ENCODE measurements at regions not wholly inside any gene's neighbourhood (a gene's known extent, or its start where the extent isn't known, plus 50 kb on each side); places are given as distances from the start of the nearest gene placed in this dataset.
A peak's percentile ranks its signal among the peaks of the same experiment; 100 is the strongest.
"Not testable (repeated sequence)": the region's sequence is repeated elsewhere in the genome, so short reads cannot be mapped to it uniquely, and the experiment has no call there.

DNA sequence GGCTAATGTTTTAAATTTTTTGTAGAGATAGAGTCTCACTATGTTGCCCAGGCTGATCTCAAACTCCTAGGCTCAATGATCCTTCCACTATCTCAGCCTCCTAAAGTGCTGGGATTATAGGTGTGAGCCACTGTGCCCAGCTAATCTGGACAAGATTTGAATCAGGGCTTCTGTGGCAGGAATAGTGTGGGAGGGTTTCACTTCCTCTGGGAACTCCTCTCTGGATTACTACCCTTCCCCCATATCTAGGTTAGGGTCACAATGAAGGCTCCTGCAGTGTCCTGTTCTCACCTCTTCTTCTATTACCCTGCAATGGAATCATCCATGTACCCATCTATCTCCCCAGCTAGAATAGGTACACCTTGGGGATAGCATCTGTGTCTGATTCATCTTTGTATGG is 133.6 kb upstream of the RAB4A start:
- no peak for DNase-seq (ENCODE audit: low read depth in 4 of 4, low spot score in 3 of 4)

DNA sequence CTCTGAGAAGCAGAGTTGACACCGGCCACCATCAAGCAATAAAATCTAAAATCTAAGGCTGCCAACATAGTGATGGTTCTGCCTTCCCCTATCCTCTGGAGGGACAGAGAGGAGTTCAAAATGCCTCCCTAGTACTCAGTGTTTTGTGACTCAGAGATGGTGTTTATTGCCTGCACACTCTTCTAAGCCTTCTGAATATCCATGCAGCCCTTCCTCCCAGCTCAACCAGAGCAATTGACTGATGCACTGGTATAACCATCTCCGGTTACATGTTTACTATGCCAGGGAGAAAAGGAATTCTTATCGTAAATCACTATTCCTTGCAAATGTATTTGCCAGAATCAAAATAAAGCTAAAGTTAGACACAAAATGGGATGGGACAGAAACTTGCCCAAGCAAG is 132.9 kb upstream of the RAB4A start:
- no peak for DNase-seq (ENCODE audit: low read depth in 4 of 4, low spot score in 3 of 4)

DNA sequence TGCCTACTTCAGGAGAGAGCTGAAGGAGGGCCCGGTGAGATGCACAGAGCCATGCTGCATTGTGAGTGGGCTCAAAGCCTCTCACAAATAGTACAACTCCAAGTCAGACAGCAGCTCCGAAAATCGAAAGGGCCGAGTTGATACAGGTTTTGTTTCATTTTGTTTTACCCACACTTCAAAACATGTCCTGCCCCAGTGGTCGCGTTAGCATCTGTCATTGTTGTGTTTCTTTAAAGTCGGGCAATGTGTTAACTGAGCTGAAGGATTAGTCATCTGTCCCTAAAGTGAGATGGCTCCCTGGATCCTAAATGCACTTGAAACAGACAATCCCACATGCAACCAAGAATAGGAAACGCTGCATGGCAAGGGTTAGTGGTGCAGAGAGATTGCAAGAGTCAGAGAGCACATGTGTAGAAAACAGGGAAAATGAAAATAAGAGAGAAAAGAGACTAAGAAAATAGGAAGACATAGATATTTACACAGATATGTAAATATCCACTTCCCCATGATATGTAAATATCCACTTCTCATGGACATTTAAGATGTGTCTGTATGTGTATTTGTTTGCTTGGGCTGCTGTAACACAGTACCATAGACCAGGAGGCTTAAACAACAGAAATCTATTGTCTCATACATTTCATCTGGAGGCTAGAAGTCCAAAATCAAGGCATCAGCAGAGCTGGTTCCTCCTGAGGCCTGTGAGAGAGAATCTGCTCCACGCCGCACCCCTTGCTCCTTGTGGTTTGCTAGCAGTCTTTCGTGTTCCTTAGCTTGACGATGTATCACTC is 131.4 kb upstream of the RAB4A start:
- DNase-seq (ENCODE audit: low read depth in 4 of 4, low spot score in 3 of 4), result no peak

DNA sequence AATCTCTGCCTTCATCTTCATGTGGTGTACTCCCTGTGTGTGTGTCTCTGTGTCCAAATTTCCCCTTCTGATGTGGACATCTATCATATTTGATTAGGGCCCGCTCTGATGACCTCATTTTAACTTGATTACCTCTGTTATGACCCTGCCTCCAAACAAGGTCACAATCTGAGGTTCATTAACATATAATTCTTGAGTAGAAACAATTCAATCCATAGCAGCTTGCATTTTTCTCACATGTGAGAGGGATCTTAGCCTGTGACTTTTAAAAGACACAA is 130.9 kb upstream of the RAB4A start:
- no peak for DNase-seq (ENCODE audit: low read depth in 4 of 4, low spot score in 3 of 4)

DNA sequence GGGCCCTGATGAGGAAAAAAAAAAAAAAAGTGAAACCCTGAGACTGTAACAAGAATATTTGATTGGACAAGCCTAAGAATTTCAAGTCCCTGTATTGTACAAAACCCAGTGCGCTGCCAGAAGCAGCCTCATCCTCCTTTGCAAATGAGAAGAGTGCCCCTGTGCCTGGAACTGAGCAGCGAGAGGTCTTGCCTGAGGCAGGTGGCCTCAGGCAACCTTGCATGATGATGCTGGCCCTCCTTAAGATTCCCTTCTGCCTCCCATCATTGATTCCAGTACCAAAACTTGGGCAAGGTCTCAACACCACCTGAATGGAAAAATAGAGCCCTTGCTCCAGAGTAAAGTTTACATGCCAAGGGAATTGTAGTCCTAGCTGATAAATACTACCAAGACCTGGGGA is 129.6 kb upstream of the RAB4A start:
- no peak for DNase-seq (ENCODE audit: low read depth in 4 of 4, low spot score in 3 of 4)

DNA sequence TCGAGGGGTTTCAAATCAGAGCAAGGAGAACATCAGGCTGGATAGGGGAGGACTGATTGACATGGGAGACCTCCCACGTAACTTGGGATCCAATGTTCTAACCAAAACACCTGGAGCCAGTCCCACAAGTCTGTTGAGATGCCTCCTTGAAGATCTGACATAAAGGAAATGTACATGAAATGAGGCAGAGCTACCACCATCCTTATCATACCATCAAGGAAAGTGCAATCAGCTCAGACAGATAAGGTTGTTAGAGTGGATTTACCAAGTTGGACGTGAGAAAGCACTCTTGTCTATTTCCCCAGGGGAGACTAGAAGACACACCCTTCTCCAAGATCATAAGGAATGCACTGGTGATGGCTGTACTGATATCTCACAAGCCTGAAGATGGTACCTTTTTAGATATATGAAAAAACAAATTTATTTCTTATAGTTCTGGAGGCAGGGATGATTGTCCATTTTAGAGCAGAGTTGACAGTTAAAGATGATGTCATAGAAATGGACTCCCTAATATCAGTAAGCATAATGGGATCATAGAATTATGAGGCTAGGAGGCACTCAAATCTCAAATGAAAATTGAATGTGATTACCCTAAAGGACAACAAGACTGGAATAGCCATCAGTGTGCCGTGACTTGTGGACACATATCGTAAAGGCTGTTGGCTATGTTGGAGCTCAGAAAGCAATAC is 129.1 kb upstream of the RAB4A start:
- no peak for DNase-seq (ENCODE audit: low read depth in 4 of 4, low spot score in 3 of 4)

DNA sequence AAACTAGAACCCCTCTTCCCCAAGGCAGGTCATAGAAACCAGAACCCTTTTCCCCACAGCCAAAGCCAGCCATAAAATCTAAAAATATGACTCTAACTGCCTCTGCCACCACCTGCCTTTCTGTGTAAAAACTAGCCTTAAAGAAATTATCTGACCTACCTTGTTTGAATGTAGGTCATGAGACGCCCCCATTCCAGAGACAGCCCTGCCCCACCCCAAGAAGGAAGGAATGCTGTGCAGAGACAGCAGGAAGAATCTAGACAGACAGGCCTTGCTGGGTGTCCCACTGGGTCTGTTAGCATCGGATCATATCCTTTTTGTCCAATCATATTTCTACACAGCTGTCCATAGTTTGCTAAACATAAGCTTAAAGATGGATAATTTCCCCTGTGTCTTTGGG is 128.4 kb upstream of the RAB4A start:
- DNase-seq (ENCODE audit: low read depth in 4 of 4, low spot score in 3 of 4), result no peak

DNA sequence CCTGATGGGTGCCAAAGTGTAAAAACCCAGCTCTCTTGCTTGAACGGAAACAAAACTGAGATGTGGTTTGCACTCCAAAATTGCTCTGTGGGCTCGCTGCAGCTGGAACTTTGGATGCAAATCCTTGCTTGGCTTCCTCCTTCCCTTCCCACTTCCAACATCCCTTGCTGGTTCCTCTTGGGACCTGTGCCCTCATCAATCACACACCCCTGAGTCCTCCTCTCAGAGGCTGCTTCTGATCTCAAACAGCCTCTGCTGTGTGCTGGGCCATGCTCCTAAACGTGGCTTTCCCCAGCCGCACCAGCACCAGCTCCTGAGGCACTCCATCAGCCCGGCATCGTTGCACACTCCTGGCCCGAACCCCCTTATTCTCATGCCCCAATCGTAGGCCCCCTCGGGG is 124.3 kb upstream of the RAB4A start:
- no peak for DNase-seq (ENCODE audit: low read depth in 4 of 4, low spot score in 3 of 4)

DNA sequence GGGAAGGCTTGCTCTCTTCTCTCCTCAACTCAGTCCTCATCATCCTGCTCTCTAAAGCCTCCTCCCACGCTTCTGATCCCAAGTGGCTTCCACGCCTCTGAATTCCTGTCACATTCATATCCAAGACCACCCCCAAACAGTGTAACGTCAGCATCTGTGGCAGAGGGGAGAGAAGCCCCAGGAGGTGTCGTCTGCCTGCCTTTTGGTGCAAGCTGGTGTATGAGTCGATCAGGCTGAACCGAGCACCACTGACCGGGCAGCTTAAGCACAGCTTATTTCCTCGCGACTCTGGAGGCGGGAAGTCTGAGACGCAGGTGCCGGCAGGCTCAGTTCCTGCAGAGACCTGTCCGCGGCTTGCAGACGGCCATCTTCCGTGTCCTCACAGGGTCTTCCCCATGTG is 123.8 kb upstream of the RAB4A start:
- DNase-seq (ENCODE audit: low read depth in 4 of 4, low spot score in 3 of 4), result no peak

DNA sequence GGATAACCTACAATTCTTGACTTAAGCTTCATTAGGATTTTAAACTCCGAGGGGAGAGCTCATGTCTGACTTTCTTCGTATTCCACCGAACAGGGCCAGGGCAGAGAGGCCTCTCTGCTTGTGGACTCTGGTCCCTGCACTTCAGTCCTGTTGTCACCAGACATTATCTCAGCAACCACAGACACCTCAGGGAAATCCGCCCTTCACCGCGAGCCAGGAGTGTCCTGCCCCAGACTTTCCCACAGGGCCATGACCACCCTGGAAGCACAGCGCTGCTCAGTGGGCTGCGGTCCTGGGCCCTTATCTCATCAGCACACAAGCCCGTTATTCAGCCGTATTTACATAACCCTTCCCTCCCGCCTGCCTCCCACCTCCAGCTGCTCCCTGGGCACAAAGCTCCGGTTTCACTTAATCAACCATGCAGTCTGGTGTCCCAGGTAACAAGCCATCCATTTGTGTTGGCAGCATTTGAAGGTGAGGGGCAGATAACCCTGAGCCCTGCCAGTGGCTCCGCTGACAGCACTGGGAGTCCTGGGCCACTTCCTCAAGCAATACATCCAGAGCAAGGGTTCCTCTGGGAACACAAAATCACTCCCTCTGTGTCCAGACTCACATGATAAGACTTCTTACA is 122.8 kb upstream of the RAB4A start:
- DNase-seq (ENCODE audit: low read depth in 4 of 4, low spot score in 3 of 4), result peak in 1 of 4 donors; percentile 65

DNA sequence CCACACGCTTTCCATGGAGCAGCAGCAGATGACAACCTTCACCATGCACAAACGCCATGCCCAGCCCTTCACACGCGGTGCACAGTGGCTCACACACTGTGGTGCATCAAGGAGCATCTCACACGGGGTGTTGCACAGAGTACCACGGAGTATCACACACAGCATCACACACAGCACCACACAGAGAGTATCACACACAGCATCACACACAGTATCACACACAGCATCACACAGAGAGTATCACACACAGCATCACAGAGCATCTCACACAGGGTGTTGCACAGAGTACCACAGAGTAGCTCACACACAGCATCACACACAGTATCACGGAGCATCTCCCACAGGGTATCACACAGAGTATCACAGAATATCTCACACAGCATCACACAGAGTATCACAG is 122.2 kb upstream of the RAB4A start:
- no peak for DNase-seq (ENCODE audit: low read depth in 4 of 4, low spot score in 3 of 4)

DNA sequence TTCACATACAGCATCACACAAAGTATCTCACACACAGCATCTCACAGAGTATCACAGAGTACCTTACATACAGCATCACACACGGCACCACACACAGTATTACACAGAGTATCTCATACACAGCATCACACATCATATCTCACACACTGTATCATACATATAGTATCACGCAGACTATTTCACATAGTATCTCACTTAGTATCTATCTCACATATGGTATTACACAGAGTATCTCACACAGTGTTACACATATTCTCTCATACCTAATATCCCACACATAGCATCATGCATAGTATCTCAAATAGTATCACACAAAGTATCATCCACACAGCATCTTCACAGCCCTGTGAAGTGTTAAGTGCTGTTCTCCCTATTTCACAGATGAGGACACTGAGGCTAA is 121.5 kb upstream of the RAB4A start:
- no peak for DNase-seq (ENCODE audit: low read depth in 4 of 4, low spot score in 3 of 4)

DNA sequence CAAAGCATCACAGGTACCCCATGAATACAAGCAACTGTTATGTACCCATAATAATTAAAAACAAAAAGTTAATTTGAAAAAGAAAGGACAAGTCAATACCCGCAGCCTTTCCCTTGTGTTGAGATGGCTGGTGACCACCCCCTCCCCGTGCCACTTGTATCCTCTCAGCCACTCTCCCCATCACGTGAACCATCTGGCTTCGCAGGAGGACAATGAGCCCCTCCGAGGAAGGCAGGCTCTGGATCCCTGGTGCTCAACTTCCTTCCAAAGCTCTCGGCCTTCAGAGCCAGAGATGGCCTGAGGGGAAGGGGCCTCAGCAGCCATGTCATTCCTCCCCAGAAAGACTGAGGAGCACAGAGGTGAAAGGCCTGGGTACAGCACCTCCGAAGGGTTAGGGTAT is 120.4 kb upstream of the RAB4A start:
- no peak for DNase-seq (ENCODE audit: low read depth in 4 of 4, low spot score in 3 of 4)

DNA sequence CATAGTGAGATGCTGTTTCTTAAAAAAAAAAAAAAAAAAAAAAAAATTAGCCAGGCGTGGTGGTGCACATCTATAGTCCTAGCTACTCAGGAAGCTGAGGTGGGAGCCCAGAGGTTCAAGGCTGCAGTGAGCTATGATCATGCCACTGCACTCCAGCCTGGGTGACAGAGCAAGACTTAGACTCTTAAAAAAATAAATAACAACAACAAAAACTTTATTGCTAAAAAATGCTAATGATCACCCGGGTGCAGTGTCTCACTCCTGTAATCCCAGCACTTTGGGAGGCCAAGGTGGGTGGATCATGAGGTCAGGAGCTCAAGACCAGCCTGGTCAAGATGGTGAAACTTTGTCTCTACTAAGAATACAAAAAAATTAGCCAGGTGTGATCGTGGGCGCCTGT is 119.5 kb upstream of the RAB4A start:
- not testable (repeated sequence) for DNase-seq (ENCODE audit: low read depth in 4 of 4, low spot score in 3 of 4)

DNA sequence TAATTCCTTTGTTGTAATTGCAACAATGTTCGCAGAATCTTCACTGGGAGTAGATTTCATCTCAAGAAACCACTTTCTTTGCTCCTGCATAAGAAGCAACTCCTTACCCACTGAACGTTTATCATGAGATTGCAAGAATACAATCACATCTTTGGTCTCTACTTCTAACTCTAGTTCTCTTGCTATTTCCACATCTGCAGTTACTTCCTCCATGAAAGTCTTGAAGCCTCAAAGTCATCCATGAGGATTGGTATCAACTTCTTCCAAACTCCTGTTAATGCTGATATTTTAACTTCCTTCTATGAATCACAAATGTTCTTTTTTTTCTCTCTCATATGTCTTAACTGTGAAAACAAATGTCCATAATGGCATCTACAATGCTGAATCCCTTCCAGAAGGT is 118.6 kb upstream of the RAB4A start:
- DNase-seq (ENCODE audit: low read depth in 4 of 4, low spot score in 3 of 4), result no peak

DNA sequence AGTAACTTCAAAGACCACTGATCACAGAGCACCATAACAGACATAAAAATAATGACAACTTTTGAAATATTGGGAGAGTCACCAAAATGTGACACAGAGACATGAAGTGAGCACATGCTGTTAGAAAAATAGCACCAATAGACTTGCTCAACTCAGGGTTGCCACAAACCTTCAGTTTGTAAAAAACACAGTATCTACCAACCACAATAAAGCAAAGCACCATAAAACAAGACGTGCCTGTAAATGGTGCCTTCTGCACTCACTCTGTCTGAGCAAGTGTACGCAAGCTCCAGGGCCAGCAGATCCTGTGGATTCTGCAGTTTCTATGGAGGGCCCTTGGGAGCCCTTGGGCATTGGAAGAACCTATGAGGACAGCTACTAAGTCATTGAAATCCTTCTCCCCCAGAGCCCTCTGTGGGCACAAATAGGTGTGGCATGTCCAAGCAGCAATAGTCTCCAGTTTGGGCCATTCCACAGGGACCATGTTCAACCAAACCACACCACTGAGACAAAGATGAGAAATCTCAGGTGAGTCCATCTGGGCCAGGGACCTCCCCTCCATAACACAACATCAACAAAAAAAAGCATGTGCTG is 116.9 kb upstream of the RAB4A start:
- DNase-seq (ENCODE audit: low read depth in 4 of 4, low spot score in 3 of 4), result no peak

DNA sequence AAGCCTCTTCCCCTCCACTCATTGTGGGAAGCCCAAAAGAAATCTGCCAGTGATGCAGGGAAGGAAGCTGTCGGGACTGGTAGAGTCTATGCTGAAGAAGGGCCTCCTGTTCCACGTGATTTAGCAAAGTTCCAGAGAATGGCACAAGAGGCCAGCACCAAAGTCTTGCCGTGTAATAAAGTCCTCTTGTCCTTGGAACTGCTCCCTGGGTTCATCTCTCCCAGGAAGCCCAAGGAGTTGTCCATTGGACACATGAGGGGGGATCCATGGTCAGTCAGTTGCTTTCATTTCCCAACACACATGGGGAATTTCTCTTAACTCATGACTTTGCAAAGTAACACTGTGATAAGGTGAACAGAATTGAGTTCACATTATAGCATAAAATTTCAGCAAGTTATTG is 116.1 kb upstream of the RAB4A start:
- DNase-seq (ENCODE audit: low read depth in 4 of 4, low spot score in 3 of 4), result no peak

DNA sequence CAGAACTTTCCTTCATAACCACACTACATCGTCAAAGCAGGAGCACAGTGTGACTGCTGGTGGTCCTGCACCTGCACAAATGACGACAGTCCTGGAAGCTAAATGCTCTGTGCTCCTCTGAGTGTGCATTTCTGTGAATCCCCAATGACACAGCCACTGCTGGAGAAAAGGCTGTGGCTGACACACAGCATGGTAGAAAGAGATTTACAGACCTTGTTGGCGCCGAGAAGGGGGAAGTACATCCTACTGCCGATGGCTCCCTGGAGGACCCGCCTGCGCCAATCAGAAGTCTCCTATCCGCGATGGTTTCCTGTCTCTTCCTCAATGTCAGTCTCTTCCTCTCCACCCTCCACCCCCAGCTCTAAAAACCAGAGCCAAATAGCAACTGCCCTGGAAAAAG is 115.4 kb upstream of the RAB4A start:
- DNase-seq (ENCODE audit: low read depth in 4 of 4, low spot score in 3 of 4), result no peak

DNA sequence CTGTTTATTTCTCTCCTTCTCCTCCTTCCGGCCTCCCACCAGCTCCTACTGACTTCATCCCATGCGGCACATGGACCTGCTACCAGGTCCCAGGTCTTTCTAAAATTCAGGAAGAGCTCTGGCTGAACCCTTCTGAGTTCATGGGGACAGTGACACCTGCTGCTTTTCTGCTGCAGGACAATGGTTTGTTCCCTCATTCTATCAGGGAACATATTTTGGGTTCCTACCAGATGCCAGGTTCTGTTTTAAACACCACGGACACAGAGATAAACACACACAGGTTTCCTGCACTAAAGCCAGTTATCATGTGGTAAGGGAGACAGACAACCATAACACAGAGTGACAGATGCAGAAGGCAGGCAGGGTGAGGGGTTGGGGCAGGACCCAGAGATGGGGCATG is 114.0 kb upstream of the RAB4A start:
- DNase-seq (ENCODE audit: low read depth in 4 of 4, low spot score in 3 of 4), result no peak

DNA sequence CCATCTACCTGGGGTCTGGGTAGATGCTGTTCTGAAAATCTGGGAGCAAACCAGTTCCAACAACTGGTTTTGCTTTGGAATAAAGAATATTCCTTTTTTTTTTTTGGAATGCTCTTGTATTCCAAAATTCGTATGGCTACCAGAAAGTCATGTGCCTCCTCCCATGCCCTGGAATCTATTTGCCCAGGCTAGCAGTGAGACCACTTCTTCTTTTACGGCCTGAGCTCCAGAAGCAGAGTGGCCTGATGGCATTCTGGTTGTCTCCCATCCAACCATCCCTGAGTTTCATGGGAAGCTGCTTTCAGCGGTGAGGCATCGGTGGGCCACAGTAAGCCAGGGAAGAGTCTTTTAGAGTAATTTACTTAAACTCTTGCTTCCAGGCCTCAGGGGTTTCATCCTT is 113.4 kb upstream of the RAB4A start:
- DNase-seq (ENCODE audit: low read depth in 4 of 4, low spot score in 3 of 4), result no peak

DNA sequence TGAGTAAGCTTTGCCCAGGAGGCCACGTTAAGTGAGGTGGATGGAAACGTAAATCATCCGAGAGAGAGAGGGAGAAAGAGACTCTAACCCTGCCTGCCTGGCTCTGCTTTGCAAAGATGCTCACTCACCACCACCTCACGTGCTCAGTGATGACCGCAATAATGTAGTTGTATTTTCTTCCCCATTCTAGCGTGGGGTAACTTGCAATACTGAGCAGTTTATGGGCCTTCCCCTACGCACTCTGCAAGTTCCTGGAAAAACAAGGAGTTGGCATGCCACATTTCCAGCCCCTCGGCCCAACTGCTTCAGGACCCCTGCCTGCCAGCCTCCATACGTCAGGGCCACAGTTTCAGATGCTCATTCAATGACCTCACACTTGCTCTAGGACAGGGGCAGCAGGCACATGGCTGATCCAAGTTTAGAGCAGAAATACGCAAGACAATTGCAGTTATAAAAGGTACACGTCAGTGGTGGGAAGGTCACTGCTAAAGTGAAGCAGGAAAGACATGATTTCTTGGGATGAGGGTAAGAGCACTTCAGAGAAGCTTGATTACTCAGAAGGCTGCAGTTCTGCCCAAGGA is 112.5 kb upstream of the RAB4A start:
- DNase-seq (ENCODE audit: low read depth in 4 of 4, low spot score in 3 of 4), result no peak

DNA sequence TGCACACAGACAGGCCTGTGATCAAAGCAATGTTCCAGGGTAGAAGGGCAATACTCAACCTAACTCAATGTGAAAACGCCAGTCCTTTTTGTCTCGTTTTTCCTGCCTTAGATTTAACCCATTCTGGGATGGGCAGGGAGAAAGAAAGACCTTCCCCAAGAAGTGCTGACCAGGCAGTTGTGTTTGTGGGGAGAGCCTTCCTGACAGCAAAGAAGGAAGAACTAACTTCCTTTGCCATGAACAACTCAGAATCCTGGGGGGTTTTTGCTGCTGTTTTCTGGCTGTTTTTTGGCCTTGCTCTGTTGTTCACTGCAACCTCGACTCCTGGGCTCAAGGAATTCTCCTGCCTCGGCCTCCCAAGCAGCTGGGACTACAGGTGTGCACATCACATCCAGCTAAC is 112.0 kb upstream of the RAB4A start:
- DNase-seq (ENCODE audit: low read depth in 4 of 4, low spot score in 3 of 4), result no peak

Measured in left renal pelvis (tissue), 4 donors.